ENCODE measurements at regions not wholly inside any gene's neighbourhood (a gene's known extent, or its start where the extent isn't known, plus 50 kb on each side); places are given as distances from the start of the nearest gene placed in this dataset.

- H3K79me1 ChIP-seq (ENCODE audit: low read depth in 1 of 2, low read length in 2 of 2) = no peaks in the 10 kb centered on the region
- H4K5ac ChIP-seq (ENCODE audit: low read depth, low read length) = no peak overlapping the region
- no peak overlapping the region for H3K56ac ChIP-seq (ENCODE audit: extremely low read depth, insufficient read depth, low read length)
- H3K14ac ChIP-seq (replicated peaks; ENCODE audit: low read depth, low read length) = no peak overlapping the region
- H4K8ac ChIP-seq (ENCODE audit: low read depth in 2 of 2, low read length in 2 of 2) = no peak overlapping the region
- H2AK9ac ChIP-seq (replicated peaks; ENCODE audit: low read depth, low read length, poor library complexity) = no peak overlapping the region
- H3K4me2 ChIP-seq (ENCODE audit: low read depth, low read length) = no peak overlapping the region
- no CpG with 5 or more reads among the region's 1 CpG for WGBS, 2 experiments (ENCODE audit: extremely low coverage in 2 of 2, insufficient read length in 1 of 2)
- no peaks in the 10 kb centered on the region for H4K20me1 ChIP-seq (ENCODE audit: insufficient read depth, low read length)
- no peak overlapping the region for H2AK5ac ChIP-seq (ENCODE audit: low read depth, low read length)
- ChIA-PET POLR2A (ENCODE audit: unreplicated experiment) (no interaction called here), CTCF (no interaction called here)
- dilution Hi-C loops (cut with HindIII; ENCODE audit: low sequenced_read_pairs, unreplicated experiment) = no loop called here
- intact Hi-C loops (cut with micrococcal nuclease) = no loop called here
- H2BK5ac ChIP-seq (ENCODE audit: low read depth, low read length, poor library complexity, severe bottlenecking) = no peak overlapping the region
- no peak overlapping the region for H2BK15ac ChIP-seq (ENCODE audit: low read depth, low read length)
- no peak overlapping the region for H2BK20ac ChIP-seq (ENCODE audit: low read depth, low read length)
- no peaks in the 10 kb centered on the region for H3K9me1 ChIP-seq (ENCODE audit: insufficient read depth, low read length)
- no peaks in the 10 kb centered on the region for H3K36me3 ChIP-seq (ENCODE audit: control insufficient read depth, insufficient read depth, low read length)
- ATAC-seq (ENCODE audit: low read depth) (no peak), DNase-seq (no peak)
- no peak overlapping the region for H2BK120ac ChIP-seq (ENCODE audit: low read depth, low read length)
- H3K4ac ChIP-seq (ENCODE audit: low read depth, low read length) = no peak overlapping the region
- no peak overlapping the region for H3K9ac ChIP-seq (ENCODE audit: low read depth, low read length)
- no peak overlapping the region for H3K18ac ChIP-seq (ENCODE audit: low read depth, low read length)
- H3K23ac ChIP-seq (ENCODE audit: low read depth, low read length) = no peak overlapping the region
- H2AFZ ChIP-seq (replicated peaks; ENCODE audit: low read length, poor library complexity) = no peak overlapping the region
- no peaks in the 10 kb centered on the region for H3K9me3 ChIP-seq (ENCODE audit: control insufficient read depth, insufficient read depth, low read length)
- H3K27ac ChIP-seq (ENCODE audit: insufficient read depth, low read length) = no peak overlapping the region
- no peaks in the 10 kb centered on the region for H3K4me1 ChIP-seq (ENCODE audit: control insufficient read depth, insufficient read depth, low read length)
- no peak overlapping the region for H3K4me3 ChIP-seq (ENCODE audit: insufficient read depth, low read depth, low read length)
- no peak overlapping the region for H4K91ac ChIP-seq (ENCODE audit: insufficient read depth, low read depth, low read length)
- H3K27me3 ChIP-seq (ENCODE audit: control insufficient read depth, insufficient read depth, low read length) = no peaks in the 10 kb centered on the region
- no peak for TF ChIP-seq BHLHE40 (IDR thresholded peaks at IDR 0.05; ENCODE audit: low read depth, low read length)
- TF ChIP-seq CHD1 (IDR thresholded peaks at IDR 0.05; ENCODE audit: low read depth, low read length) = no peak
- no TSS peak for BruUV-seq (replicated peaks)
- in situ Hi-C loops (cut with MboI; ENCODE audit: low sequenced_read_pairs) = no loop called here
These were observed 436.4 kb upstream of the FTMT start for GRCh38 chr5:121415270-121415669.

Measured in IMR-90 (cell line).